ENCODE measurements at regions not wholly inside any gene's neighbourhood (a gene's known extent, or its start where the extent isn't known, plus 50 kb on each side); places are given as distances from the start of the nearest gene placed in this dataset.

DNA sequence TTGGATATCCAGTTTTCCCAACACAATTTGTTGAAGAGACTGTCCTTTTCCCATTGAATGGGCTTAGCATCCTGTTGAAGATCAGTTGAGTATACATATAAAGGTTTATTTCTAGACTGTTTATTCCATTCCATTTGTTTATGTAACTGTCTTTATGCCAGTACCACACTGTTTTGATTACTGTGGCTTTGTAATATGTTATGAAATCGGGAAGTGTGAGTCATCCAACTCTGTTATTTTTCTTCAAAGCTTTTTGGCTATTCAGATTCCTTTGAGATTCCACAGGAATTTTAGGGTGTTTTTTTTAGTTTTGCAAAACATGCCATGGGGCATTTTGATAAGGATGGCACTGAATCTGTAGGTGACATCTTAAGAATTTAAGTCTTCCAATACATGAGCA is 188.3 kb downstream of the BMP7 start:
- Mint-ChIP-seq H3K27me3 (peaks cover 9 to 23% of the 10 kb centered on the region in 2 donors), H3K4me3 (no peak overlapping the region), H3K4me1 (ENCODE audit: low read depth in 2 of 2) (no peaks in the 10 kb centered on the region), H3K9me3 (peaks cover 9% of the 10 kb centered on the region), H3K27ac (no peak overlapping the region), H3K36me3 (peaks cover 19% of the 10 kb centered on the region)
- DNase-seq (ENCODE audit: low spot score) (no peak), ATAC-seq (no peak)

GRCh38 chr20:57079031-57080005 is 187.1 kb downstream of the BMP7 start:
- Mint-ChIP-seq H3K36me3 (peaks cover 19% of the 10 kb centered on the region), H3K9me3 (peaks cover 9% of the 10 kb centered on the region), H3K27ac (no peak overlapping the region), H3K4me1 (ENCODE audit: low read depth in 2 of 2) (no peaks in the 10 kb centered on the region), H3K4me3 (no peak overlapping the region), H3K27me3 (peaks cover 9 to 23% of the 10 kb centered on the region in 2 donors)
- DNase-seq (ENCODE audit: low spot score) = no peak
- no peak for ATAC-seq

GRCh38 chr20:57080796-57081195 is 185.6 kb downstream of the BMP7 start:
- Mint-ChIP-seq H3K4me1 (ENCODE audit: low read depth in 2 of 2) (no peaks in the 10 kb centered on the region), H3K27me3 (peaks cover 9 to 15% of the 10 kb centered on the region in 2 donors), H3K27ac (no peak overlapping the region), H3K4me3 (no peak overlapping the region), H3K36me3 (peaks cover 19% of the 10 kb centered on the region), H3K9me3 (peaks cover 5% of the 10 kb centered on the region)
- ATAC-seq = no peak
- no peak for DNase-seq (ENCODE audit: low spot score)

DNA sequence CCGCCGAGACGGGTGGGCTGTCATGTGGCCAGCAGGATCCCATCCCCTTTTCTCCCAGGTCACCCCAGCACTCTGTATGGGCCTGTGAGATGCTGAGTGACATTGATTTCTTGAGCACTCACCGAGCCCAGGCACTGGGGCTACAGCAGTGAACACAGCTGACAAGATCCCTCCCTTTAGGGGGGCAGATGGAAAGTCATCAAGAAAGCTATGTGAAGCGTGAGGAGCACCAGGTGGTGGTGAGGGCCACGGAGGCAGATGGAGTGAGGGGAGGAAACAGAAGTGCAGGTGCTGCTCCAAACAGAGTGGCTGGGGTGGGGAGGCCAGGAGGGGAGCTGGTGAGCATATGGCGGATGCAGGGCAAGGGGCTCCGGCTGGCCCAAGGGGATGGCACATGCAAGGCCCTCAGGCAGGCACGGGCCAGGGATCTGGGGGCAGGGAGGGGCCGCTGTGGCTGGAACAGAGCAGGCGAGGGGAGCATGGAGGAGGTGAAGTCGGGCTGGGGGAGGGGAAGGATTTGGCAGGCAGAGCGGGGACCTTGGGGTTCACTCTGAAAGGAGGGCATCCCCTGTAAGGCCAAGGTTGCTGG is 184.0 kb downstream of the BMP7 start:
- H3K27ac Mint-ChIP-seq = no peak overlapping the region
- no peak overlapping the region for H3K4me3 Mint-ChIP-seq
- H3K4me1 Mint-ChIP-seq (ENCODE audit: low read depth in 2 of 2) = no peaks in the 10 kb centered on the region
- ATAC-seq (peak in 1 of 2 donors; percentile 20), DNase-seq (ENCODE audit: low spot score) (no peak)
- no peaks in the 10 kb centered on the region for H3K9me3 Mint-ChIP-seq
- H3K36me3 Mint-ChIP-seq = peaks cover 14% of the 10 kb centered on the region
- peaks cover 5 to 12% of the 10 kb centered on the region in 2 donors for H3K27me3 Mint-ChIP-seq

GRCh38 chr20:57083072-57083471 is 183.4 kb downstream of the BMP7 start:
- H3K4me1 Mint-ChIP-seq (ENCODE audit: low read depth in 2 of 2) = no peaks in the 10 kb centered on the region
- H3K4me3 Mint-ChIP-seq = no peak overlapping the region
- peaks cover 14% of the 10 kb centered on the region for H3K36me3 Mint-ChIP-seq
- no peak overlapping the region for H3K27ac Mint-ChIP-seq
- peaks cover under 1 to 12% of the 10 kb centered on the region in 2 donors for H3K27me3 Mint-ChIP-seq
- H3K9me3 Mint-ChIP-seq = no peaks in the 10 kb centered on the region
- DNase-seq (ENCODE audit: low spot score) = no peak
- ATAC-seq = peak in 1 of 2 donors; percentile 28

DNA sequence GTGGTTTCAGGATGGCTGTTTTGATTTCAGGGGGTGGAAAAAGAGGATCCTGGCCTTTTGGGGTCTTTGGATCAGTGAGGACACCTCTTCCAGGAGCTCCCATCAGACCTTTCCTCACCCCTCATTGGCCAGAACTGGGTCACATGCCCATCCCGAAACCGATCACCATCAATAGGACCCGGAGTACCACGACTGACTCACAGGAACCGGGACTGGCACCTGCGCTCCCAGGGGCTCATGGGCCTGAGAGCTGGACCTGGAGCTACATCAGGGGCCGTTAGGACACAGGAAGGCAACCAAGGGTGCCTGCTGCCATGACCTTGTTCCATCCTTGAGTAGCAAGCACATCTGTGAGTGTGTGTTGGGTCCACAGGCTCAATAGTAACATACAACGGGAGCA is 180.4 kb downstream of the BMP7 start:
- DNase-seq (ENCODE audit: low spot score) (no peak), ATAC-seq (no peak)
- H3K27ac Mint-ChIP-seq = no peak overlapping the region
- H3K9me3 Mint-ChIP-seq = no peaks in the 10 kb centered on the region
- no peaks in the 10 kb centered on the region for H3K36me3 Mint-ChIP-seq
- no peak overlapping the region for H3K4me3 Mint-ChIP-seq
- H3K4me1 Mint-ChIP-seq (ENCODE audit: low read depth in 2 of 2) = peaks cover 0 to 3% of the 10 kb centered on the region in 2 donors
- peaks cover 0 to 3% of the 10 kb centered on the region in 2 donors for H3K27me3 Mint-ChIP-seq

GRCh38 chr20:57087102-57087501 is 179.3 kb downstream of the BMP7 start:
- H3K4me3 Mint-ChIP-seq = no peak overlapping the region
- H3K9me3 Mint-ChIP-seq = no peaks in the 10 kb centered on the region
- no peak overlapping the region for H3K27ac Mint-ChIP-seq
- peaks cover 9 to 11% of the 10 kb centered on the region in 2 donors for H3K4me1 Mint-ChIP-seq (ENCODE audit: low read depth in 2 of 2)
- H3K27me3 Mint-ChIP-seq = peaks cover 0 to 3% of the 10 kb centered on the region in 2 donors
- DNase-seq (ENCODE audit: low spot score) (no peak), ATAC-seq (no peak)
- H3K36me3 Mint-ChIP-seq = no peaks in the 10 kb centered on the region

DNA sequence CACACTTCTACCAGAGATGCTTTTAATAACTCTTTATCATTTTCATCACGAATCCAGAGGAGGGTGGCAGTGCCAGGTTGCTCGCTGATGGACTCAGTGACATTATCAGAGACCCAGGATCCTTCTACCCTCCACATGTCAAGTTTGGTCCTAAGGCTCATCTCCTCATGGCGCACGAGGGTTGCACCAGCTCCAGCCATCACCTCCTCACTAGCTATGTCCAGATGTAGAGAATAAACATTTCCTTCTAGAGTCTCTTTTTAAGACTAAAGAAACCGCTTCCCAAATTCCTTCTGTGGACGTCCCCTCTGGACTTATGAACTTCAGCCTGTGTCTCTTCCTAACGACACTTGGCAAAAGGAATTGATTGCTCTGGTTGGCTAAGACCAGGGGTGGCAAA is 178.7 kb downstream of the BMP7 start:
- ATAC-seq (no peak), DNase-seq (ENCODE audit: low spot score) (no peak)
- Mint-ChIP-seq H3K9me3 (no peaks in the 10 kb centered on the region), H3K4me3 (no peak overlapping the region), H3K27ac (no peak overlapping the region), H3K36me3 (no peaks in the 10 kb centered on the region), H3K4me1 (ENCODE audit: low read depth in 2 of 2) (peaks cover 13 to 15% of the 10 kb centered on the region in 2 donors), H3K27me3 (peaks cover 0 to 3% of the 10 kb centered on the region in 2 donors)

DNA sequence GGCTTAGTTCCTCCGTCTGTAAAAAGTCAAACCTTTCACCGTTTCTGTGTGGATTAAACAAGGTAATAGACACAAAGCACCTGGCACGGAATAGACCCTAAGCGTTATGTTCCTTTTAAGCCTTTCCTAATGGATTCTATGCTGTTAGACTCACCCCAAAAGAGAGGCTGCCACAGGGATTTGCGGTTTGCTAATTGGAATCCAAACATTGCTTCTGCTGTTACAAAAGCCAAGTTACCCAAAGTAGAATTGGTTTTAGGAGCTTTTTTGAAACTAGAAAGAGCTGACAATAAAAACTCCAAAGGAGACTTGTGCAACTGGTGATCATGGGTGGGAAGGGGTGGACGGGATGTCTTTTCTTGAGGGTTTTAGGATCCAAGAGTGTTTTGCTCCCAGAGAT is 178.0 kb downstream of the BMP7 start:
- DNase-seq (ENCODE audit: low spot score) (no peak), ATAC-seq (no peak)
- H3K27ac Mint-ChIP-seq = no peak overlapping the region
- peaks cover 0 to 3% of the 10 kb centered on the region in 2 donors for H3K27me3 Mint-ChIP-seq
- no peak overlapping the region for H3K4me3 Mint-ChIP-seq
- peaks cover 13 to 15% of the 10 kb centered on the region in 2 donors for H3K4me1 Mint-ChIP-seq (ENCODE audit: low read depth in 2 of 2)
- H3K9me3 Mint-ChIP-seq = no peaks in the 10 kb centered on the region
- H3K36me3 Mint-ChIP-seq = no peaks in the 10 kb centered on the region

DNA sequence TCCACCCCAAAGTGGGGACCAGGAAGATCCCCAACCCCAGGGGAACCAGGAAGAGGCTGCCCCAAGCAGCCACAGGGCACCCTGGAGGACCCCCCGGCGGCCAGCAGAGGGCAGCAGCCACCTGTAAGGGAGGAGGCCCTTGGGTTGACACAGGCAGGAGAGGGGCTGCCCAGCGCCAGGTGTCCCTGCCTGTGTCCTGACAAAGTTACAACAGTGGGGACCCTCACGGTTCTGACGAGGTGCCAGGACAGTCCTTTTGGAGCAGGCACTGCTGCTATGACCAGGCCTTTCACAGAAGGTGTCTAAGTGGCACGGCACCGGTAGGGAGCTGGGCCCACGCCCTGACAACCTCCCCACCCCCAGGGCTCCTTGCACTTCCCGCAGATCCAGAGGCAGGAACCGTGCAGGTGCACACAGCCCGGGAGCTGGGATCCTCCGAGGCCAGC is 176.7 kb downstream of the BMP7 start:
- Mint-ChIP-seq H3K27ac (no peak overlapping the region), H3K27me3 (peaks cover 0 to 3% of the 10 kb centered on the region in 2 donors), H3K4me1 (ENCODE audit: low read depth in 2 of 2) (peaks cover 13 to 15% of the 10 kb centered on the region in 2 donors), H3K9me3 (no peaks in the 10 kb centered on the region), H3K36me3 (no peaks in the 10 kb centered on the region), H3K4me3 (no peak overlapping the region)
- ATAC-seq (peak; percentile 59 to 64), DNase-seq (ENCODE audit: low spot score) (no peak)

GRCh38 chr20:57090590-57091560 is 175.6 kb downstream of the BMP7 start:
- Mint-ChIP-seq H3K36me3 (no peaks in the 10 kb centered on the region), H3K27ac (peak overlapping the region; percentile 44 to 87), H3K4me3 (no peak overlapping the region), H3K9me3 (no peaks in the 10 kb centered on the region), H3K27me3 (peaks cover 0 to 3% of the 10 kb centered on the region in 2 donors), H3K4me1 (ENCODE audit: low read depth in 2 of 2) (peaks cover 13 to 15% of the 10 kb centered on the region in 2 donors)
- ATAC-seq (no peak), DNase-seq (ENCODE audit: low spot score) (no peak)

GRCh38 chr20:57091748-57092111 is 174.7 kb downstream of the BMP7 start:
- no peaks in the 10 kb centered on the region for H3K36me3 Mint-ChIP-seq
- peaks cover 0 to 7% of the 10 kb centered on the region in 2 donors for H3K27me3 Mint-ChIP-seq
- peaks cover 13 to 15% of the 10 kb centered on the region in 2 donors for H3K4me1 Mint-ChIP-seq (ENCODE audit: low read depth in 2 of 2)
- ATAC-seq = no peak
- no peak for DNase-seq (ENCODE audit: low spot score)
- peak overlapping the region; percentile 44 to 87 for H3K27ac Mint-ChIP-seq
- no peak overlapping the region for H3K4me3 Mint-ChIP-seq
- H3K9me3 Mint-ChIP-seq = no peaks in the 10 kb centered on the region

DNA sequence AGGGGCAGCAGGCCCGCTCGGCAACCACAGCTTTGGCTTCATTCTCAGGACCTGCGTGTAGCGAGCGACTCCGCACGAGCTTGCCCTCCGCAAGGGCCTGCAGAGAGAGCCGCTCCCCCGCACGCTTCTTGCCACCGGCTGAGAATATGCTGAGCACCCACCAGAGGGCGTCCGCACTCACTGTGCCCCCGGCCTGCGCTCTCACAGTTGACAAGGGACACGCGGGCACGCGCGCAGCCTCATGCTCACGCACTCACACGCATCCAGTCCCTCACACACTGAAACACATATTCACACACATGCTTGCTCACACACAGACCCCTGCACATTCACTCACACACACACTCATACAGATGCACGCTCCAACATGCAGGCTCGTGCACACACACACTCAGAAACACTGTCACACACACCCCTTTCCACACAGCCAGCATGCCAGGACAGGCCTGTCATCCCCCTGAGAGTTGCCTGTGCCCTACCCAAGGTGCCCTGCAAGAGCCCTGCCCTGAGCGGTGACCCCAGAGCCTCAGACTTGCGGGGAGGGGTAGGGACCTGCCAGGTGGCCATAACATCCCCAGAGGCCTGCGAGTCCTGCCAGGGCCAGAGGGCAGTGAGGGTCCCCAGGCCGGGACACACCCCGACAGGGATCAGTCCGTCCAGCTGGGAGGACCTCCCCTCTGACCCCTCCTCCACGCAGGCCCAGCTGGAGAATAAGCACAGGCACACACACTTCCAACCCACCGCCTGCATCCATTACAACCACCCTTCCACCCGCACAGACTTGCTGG is 174.1 kb downstream of the BMP7 start:
- ATAC-seq = peak; percentile 61 to 69

More for the DNA sequence above, 174.1 kb downstream of the BMP7 start:
- Mint-ChIP-seq H3K27ac (no peak overlapping the region), H3K4me1 (ENCODE audit: low read depth in 2 of 2) (peaks cover 13 to 15% of the 10 kb centered on the region in 2 donors), H3K36me3 (no peaks in the 10 kb centered on the region), H3K9me3 (no peaks in the 10 kb centered on the region), H3K27me3 (peaks cover 0 to 4% of the 10 kb centered on the region in 2 donors), H3K4me3 (no peak overlapping the region)
- DNase-seq (ENCODE audit: low spot score) = no peak
